OCI-LY3 (cell line): ENCODE measurements at regions not wholly inside any gene's neighbourhood (a gene's known extent, or its start where the extent isn't known, plus 50 kb on each side); places are given as distances from the start of the nearest gene placed in this dataset.

ENCODE experiments used
- EZH2phosphoT487 ChIP-seq: fragments of 200-600 bp; shearing (Covaris generic); IDR thresholded peaks from 2 replicates; pipeline ENCODE4 v1.6.1; 2018; ENCODE audit warnings: antibody characterized with exemption, mixed run types, low read depth
- TF ChIP-seq, protein P1 (sequence below): fragments of 200-600, 300-600 bp; sonication (generic); IDR thresholded peaks from 2 replicates; pipeline ENCODE4 v1.5.1; 2014; ENCODE audit warnings: antibody characterized with exemption, low read length, low read depth

- TF ChIP-seq, protein P1, sequence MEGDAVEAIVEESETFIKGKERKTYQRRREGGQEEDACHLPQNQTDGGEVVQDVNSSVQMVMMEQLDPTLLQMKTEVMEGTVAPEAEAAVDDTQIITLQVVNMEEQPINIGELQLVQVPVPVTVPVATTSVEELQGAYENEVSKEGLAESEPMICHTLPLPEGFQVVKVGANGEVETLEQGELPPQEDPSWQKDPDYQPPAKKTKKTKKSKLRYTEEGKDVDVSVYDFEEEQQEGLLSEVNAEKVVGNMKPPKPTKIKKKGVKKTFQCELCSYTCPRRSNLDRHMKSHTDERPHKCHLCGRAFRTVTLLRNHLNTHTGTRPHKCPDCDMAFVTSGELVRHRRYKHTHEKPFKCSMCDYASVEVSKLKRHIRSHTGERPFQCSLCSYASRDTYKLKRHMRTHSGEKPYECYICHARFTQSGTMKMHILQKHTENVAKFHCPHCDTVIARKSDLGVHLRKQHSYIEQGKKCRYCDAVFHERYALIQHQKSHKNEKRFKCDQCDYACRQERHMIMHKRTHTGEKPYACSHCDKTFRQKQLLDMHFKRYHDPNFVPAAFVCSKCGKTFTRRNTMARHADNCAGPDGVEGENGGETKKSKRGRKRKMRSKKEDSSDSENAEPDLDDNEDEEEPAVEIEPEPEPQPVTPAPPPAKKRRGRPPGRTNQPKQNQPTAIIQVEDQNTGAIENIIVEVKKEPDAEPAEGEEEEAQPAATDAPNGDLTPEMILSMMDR = no peak
- TF ChIP-seq EZH2phosphoT487 = no peak
Measured at GRCh38 chr16:48852458-48852857, 242.5 kb upstream of the N4BP1 start.
